PC-9 (cell line): ENCODE measurements at regions not wholly inside any gene's neighbourhood (a gene's known extent, or its start where the extent isn't known, plus 50 kb on each side); places are given as distances from the start of the nearest gene placed in this dataset.

Experiments used
- EZH2 ChIP-seq: fragments of 200-600 bp; sonication (generic); IDR thresholded peaks from 2 replicates; pipeline ENCODE4 v1.8.0; 2017; ENCODE audit warnings: antibody characterized with exemption, low read depth
- TF ChIP-seq, protein P1 (sequence below): fragments of 200-600 bp; sonication (generic); conservative IDR thresholded peaks from 2 replicates; pipeline ENCODE4 v1.6.1; 2017; ENCODE audit warnings: mixed run types, antibody characterized with exemption, mild to moderate bottlenecking, moderate library complexity

DNA sequence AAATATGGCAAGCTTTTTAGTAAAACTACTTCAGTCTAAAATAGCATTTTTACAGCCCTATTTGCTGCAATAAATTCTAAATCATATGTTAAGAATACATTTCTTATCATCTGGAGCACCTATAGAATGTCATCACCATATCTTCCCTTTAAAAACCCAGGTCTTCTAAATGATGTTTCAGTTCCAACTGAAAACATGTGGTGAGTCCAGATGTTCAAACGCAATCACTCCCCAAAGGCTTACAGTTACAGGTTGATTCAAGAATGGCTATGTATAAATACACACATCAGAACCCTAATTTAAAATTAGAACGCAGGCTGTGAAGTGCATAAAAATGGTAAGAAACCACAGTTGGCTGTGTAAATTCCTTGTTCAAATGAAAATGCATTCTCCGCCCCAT, 796.3 kb downstream of the MAT2B start:
- TF ChIP-seq, protein P1, sequence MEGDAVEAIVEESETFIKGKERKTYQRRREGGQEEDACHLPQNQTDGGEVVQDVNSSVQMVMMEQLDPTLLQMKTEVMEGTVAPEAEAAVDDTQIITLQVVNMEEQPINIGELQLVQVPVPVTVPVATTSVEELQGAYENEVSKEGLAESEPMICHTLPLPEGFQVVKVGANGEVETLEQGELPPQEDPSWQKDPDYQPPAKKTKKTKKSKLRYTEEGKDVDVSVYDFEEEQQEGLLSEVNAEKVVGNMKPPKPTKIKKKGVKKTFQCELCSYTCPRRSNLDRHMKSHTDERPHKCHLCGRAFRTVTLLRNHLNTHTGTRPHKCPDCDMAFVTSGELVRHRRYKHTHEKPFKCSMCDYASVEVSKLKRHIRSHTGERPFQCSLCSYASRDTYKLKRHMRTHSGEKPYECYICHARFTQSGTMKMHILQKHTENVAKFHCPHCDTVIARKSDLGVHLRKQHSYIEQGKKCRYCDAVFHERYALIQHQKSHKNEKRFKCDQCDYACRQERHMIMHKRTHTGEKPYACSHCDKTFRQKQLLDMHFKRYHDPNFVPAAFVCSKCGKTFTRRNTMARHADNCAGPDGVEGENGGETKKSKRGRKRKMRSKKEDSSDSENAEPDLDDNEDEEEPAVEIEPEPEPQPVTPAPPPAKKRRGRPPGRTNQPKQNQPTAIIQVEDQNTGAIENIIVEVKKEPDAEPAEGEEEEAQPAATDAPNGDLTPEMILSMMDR: no peak
- no peak for TF ChIP-seq EZH2
